ENCODE measurements at regions not wholly inside any gene's neighbourhood (a gene's known extent, or its start where the extent isn't known, plus 50 kb on each side); places are given as distances from the start of the nearest gene placed in this dataset.
"Not testable (repeated sequence)": the region's sequence is repeated elsewhere in the genome, so short reads cannot be mapped to it uniquely, and the experiment has no call there.

DNA sequence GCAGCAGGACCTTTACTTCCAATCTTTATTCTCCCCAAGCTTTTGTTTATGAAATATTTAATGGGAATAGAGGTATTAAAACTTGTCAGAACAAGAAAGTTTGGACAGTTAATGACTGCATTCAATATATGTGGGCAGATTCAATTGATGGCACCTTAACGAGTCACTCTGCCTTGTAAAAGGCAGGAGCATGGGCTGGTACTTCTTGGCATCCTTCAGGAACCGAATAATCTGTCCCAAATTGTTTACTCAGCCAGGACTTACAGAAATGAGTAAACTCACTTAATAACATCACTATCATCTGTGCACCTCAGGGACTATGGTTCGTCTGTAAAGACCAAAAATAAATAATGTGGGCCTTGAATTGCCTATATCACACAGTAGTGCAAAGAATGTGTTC lies 1280.3 kb upstream of the TMEFF2 start:
- TF ChIP-seq Cebpa-rat (IDR thresholded peaks at IDR 0.05): no peak
- no peaks in the 10 kb centered on the region for H4K20me1 ChIP-seq
- no peaks in the 10 kb centered on the region for H3K27me3 ChIP-seq
- H3K4me2 ChIP-seq: no peak overlapping the region
- no peak overlapping the region for H3K4me3 ChIP-seq
- H3K9ac ChIP-seq: no peak overlapping the region
- H3K4me1 ChIP-seq: peaks cover 0 to 7% (median 0%) of the 10 kb centered on the region in 10 experiments; a peak in 4 of 20 replicates
- H3K9me3 ChIP-seq (replicated peaks in 1 of 11): peaks cover 0 to 6% (median 0%) of the 10 kb centered on the region in 11 experiments; a peak in 1 of 22 replicates
- H3K36me3 ChIP-seq: no peaks in the 10 kb centered on the region
- no peak overlapping the region for H3K27ac ChIP-seq

DNA sequence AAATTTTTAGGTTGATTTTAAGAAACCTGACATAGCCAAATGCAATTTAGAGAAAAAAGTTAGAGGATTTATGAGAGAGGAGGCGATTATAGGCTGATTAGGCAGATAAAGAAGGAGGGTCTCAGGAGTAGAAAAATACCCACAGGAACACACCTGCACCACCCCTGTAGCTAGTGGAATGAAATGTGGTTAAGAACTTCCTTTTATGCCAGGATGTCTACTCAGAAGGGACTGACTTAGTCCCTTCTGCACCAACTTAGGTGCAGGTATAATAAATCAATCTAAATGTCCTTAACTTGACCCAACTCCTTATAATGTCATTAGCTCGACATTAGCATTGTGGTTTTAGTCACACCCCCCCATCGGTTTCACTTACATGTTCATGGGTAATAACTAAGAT lies 1274.5 kb upstream of the TMEFF2 start:
- 0 out of 20 replicates have a peak, but pooled peaks cover 0 to 4% (median 0%) of the 10 kb centered on the region in 10 experiments for H3K4me1 ChIP-seq
- no peaks in the 10 kb centered on the region for H3K27me3 ChIP-seq
- peaks cover 0 to 9% (median 0%) of the 10 kb centered on the region in 11 experiments; a peak in 1 of 22 replicates for H3K9me3 ChIP-seq (replicated peaks in 1 of 11)
- TF ChIP-seq Cebpa-rat (IDR thresholded peaks at IDR 0.05): no peak
- no peak overlapping the region for H3K4me2 ChIP-seq
- no peaks in the 10 kb centered on the region for H3K36me3 ChIP-seq
- no peak overlapping the region for H3K4me3 ChIP-seq
- H4K20me1 ChIP-seq: no peaks in the 10 kb centered on the region
- H3K27ac ChIP-seq: no peak overlapping the region
- no peak overlapping the region for H3K9ac ChIP-seq

GRCh38 chr2:193467276-193467987 lies 1272.7 kb upstream of the TMEFF2 start:
- H3K4me2 ChIP-seq: no peak overlapping the region
- no peak for TF ChIP-seq Cebpa-rat (IDR thresholded peaks at IDR 0.05)

DNA sequence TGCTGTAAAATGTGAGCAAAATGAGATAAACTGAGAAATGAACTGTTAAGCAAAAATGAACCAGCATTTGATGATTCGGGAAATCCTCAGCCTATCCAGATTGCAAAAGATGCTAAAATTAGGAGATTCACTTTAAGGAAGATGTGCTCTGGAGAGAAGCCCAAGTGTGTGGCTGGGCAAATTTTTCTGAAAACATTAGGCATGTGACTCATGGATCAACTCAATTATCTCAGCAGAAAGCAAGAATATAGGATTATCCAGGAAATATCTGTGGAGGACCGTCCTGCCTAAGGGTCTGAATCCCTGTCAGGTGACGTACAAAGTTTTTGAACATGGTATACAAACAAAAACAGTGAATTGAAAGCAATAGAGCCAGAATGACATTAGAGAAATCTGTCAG lies 1268.3 kb upstream of the TMEFF2 start:
- Histone ChIP-seq H3K9me3 (replicated peaks in 1 of 11) (0 out of 22 replicates have a peak, but pooled peaks cover 0 to 6% (median 0%) of the 10 kb centered on the region in 11 experiments), H3K36me3 (no peaks in the 10 kb centered on the region), H3K4me3 (no peak overlapping the region), H3K27me3 (no peaks in the 10 kb centered on the region), H3K27ac (peak overlapping the region in 2 of 11 experiments; percentile 32 to 51; a peak in 3 of 22 replicates), H3K4me2 (peak overlapping the region in 3 of 11 experiments; percentile 30 to 71 (median 32); a peak in 5 of 22 replicates), H4K20me1 (no peaks in the 10 kb centered on the region), H3K4me1 (peaks cover 0 to 27% (median 0%) of the 10 kb centered on the region in 10 experiments; a peak in 6 of 20 replicates), H3K9ac (no peak overlapping the region)
- TF ChIP-seq Cebpa-rat (IDR thresholded peaks at IDR 0.05): no peak

More at GRCh38 chr2:193467276-193467987, 1272.7 kb upstream of the TMEFF2 start:
- no peak overlapping the region for H3K4me3 ChIP-seq
- 0 out of 22 replicates have a peak, but pooled peaks cover 0 to 6% (median 0%) of the 10 kb centered on the region in 11 experiments for H3K9me3 ChIP-seq (replicated peaks in 1 of 11)
- H3K36me3 ChIP-seq: no peaks in the 10 kb centered on the region
- no peak overlapping the region for H3K9ac ChIP-seq
- peaks cover 0 to 17% (median 0%) of the 10 kb centered on the region in 10 experiments; a peak in 6 of 20 replicates for H3K4me1 ChIP-seq
- H3K27ac ChIP-seq: no peak overlapping the region
- H4K20me1 ChIP-seq: no peaks in the 10 kb centered on the region
- no peaks in the 10 kb centered on the region for H3K27me3 ChIP-seq

GRCh38 chr2:193462411-193462810 lies 1267.7 kb upstream of the TMEFF2 start:
- Histone ChIP-seq H3K36me3 (no peaks in the 10 kb centered on the region), H3K27ac (peak overlapping the region in 2 of 11 experiments; percentile 32 to 51; a peak in 3 of 22 replicates), H3K9me3 (replicated peaks in 1 of 11) (0 out of 22 replicates have a peak, but pooled peaks cover 0 to 6% (median 0%) of the 10 kb centered on the region in 11 experiments), H4K20me1 (no peaks in the 10 kb centered on the region), H3K4me1 (peaks cover 0 to 27% (median 0%) of the 10 kb centered on the region in 10 experiments; a peak in 6 of 20 replicates), H3K9ac (0 out of 22 replicates have a peak overlapping the region, but pooled peaks of 1 of the 11 experiments have one; percentile 2), H3K4me3 (no peak overlapping the region), H3K4me2 (peak overlapping the region in 3 of 11 experiments; percentile 30 to 71 (median 32); a peak in 5 of 22 replicates), H3K27me3 (no peaks in the 10 kb centered on the region)
- TF ChIP-seq Cebpa-rat (IDR thresholded peaks at IDR 0.05): no peak

GRCh38 chr2:193461431-193461934 lies 1266.8 kb upstream of the TMEFF2 start:
- Histone ChIP-seq H3K9me3 (replicated peaks in 1 of 11) (peaks cover 0 to 6% (median 0%) of the 10 kb centered on the region in 11 experiments; a peak in 2 of 22 replicates), H3K27ac (no peak overlapping the region), H3K9ac (no peak overlapping the region), H3K4me2 (no peak overlapping the region), H3K4me1 (peaks cover 0 to 27% (median 0%) of the 10 kb centered on the region in 10 experiments; a peak in 6 of 20 replicates), H4K20me1 (no peaks in the 10 kb centered on the region), H3K27me3 (no peaks in the 10 kb centered on the region), H3K36me3 (no peaks in the 10 kb centered on the region), H3K4me3 (no peak overlapping the region)
- no peak for TF ChIP-seq Cebpa-rat (IDR thresholded peaks at IDR 0.05)

- no peak overlapping the region for H3K4me2 ChIP-seq
- no peak for TF ChIP-seq Cebpa-rat (IDR thresholded peaks at IDR 0.05)
Measured at GRCh38 chr2:193446967-193447366, 1252.2 kb upstream of the TMEFF2 start.

DNA sequence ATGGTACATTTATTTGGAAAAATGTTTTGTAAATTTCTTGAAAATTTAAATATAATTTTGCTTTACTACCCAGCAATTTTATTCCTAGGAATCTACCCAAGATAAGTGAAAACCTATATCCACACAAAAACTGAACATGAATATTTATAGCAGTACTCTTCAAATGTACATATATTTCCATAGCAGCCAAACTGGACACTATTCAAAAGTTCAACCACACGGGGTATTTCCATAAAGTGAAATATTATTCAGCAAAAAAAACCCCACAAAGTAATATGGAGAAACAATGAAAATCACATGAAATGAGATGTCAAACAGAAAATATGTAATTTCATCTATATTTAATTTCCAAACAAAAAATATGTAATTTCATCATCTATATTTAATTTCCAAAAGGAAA lies 1247.6 kb upstream of the TMEFF2 start:
- Histone ChIP-seq H3K27ac (no peak overlapping the region), H3K4me1 (no peaks in the 10 kb centered on the region), H3K9ac (no peak overlapping the region), H3K27me3 (no peaks in the 10 kb centered on the region), H4K20me1 (no peaks in the 10 kb centered on the region), H3K9me3 (replicated peaks in 1 of 11) (no peaks in the 10 kb centered on the region), H3K36me3 (no peaks in the 10 kb centered on the region), H3K4me2 (no peak overlapping the region), H3K4me3 (no peak overlapping the region)
- no peak for TF ChIP-seq Cebpa-rat (IDR thresholded peaks at IDR 0.05)

More at GRCh38 chr2:193446967-193447366, 1252.2 kb upstream of the TMEFF2 start:
- no peak overlapping the region for H3K4me3 ChIP-seq
- H4K20me1 ChIP-seq: no peaks in the 10 kb centered on the region
- no peaks in the 10 kb centered on the region for H3K9me3 ChIP-seq (replicated peaks in 1 of 11)
- H3K9ac ChIP-seq: no peak overlapping the region
- no peak overlapping the region for H3K27ac ChIP-seq
- no peaks in the 10 kb centered on the region for H3K4me1 ChIP-seq
- no peaks in the 10 kb centered on the region for H3K36me3 ChIP-seq
- H3K27me3 ChIP-seq: no peaks in the 10 kb centered on the region

GRCh38 chr2:193428336-193428818 lies 1233.6 kb upstream of the TMEFF2 start:
- Histone ChIP-seq H3K27me3 (no peaks in the 10 kb centered on the region), H3K4me1 (no peaks in the 10 kb centered on the region), H3K9me3 (replicated peaks in 1 of 11) (no peaks in the 10 kb centered on the region), H4K20me1 (no peaks in the 10 kb centered on the region), H3K4me2 (no peak overlapping the region), H3K4me3 (no peak overlapping the region), H3K27ac (no peak overlapping the region), H3K9ac (no peak overlapping the region), H3K36me3 (no peaks in the 10 kb centered on the region)
- TF ChIP-seq Cebpa-rat (IDR thresholded peaks at IDR 0.05): no peak

- H3K27ac ChIP-seq, H3K4me1 ChIP-seq, H3K9ac ChIP-seq, H4K20me1 ChIP-seq, H3K4me2 ChIP-seq, H3K36me3 ChIP-seq, H3K27me3 ChIP-seq, H3K4me3 ChIP-seq: not testable (repeated sequence)
- peaks cover 0 to 16% (median 5%) of the 10 kb centered on the region in 11 experiments; a peak in 10 of 22 replicates for H3K9me3 ChIP-seq (replicated peaks in 1 of 11)
Measured at GRCh38 chr2:193412368-193412767, 1217.6 kb upstream of the TMEFF2 start.
